Esophagus muscularis mucosa (tissue), 3 donors: ENCODE measurements at regions not wholly inside any gene's neighbourhood (a gene's known extent, or its start where the extent isn't known, plus 50 kb on each side); places are given as distances from the start of the nearest gene placed in this dataset.

Experiments
- POLR2A ChIP-seq: fragments of 450-650 bp; IDR thresholded peaks from one replicate; pipeline ENCODE4 v1.6.1; 2017; ENCODE audit warnings: antibody characterized with exemption, moderate library complexity, mild to moderate bottlenecking, low read depth
- TF ChIP-seq, protein P1 (sequence below), 3 experiments: fragments of 200-600 bp in 2 of 3; fragments of 450-650 bp in 1 of 3; sonication (generic) in 2 of 3; IDR thresholded peaks; one replicate each; pipeline ENCODE4 v1.5.1; 2017 to 2019; ENCODE audit warnings: antibody characterized with exemption in 3 of 3, mild to moderate bottlenecking in 2 of 3, moderate library complexity in 1 of 3

GRCh38 chrX:38954520-38954919 is 153.3 kb downstream of the MID1IP1 start:
- TF ChIP-seq, protein P1, sequence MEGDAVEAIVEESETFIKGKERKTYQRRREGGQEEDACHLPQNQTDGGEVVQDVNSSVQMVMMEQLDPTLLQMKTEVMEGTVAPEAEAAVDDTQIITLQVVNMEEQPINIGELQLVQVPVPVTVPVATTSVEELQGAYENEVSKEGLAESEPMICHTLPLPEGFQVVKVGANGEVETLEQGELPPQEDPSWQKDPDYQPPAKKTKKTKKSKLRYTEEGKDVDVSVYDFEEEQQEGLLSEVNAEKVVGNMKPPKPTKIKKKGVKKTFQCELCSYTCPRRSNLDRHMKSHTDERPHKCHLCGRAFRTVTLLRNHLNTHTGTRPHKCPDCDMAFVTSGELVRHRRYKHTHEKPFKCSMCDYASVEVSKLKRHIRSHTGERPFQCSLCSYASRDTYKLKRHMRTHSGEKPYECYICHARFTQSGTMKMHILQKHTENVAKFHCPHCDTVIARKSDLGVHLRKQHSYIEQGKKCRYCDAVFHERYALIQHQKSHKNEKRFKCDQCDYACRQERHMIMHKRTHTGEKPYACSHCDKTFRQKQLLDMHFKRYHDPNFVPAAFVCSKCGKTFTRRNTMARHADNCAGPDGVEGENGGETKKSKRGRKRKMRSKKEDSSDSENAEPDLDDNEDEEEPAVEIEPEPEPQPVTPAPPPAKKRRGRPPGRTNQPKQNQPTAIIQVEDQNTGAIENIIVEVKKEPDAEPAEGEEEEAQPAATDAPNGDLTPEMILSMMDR (IDR thresholded peaks at IDR 0.05), result no peak
- no peak for TF ChIP-seq POLR2A
